Breast epithelium (tissue), 3 donors: ENCODE measurements at regions not wholly inside any gene's neighbourhood (a gene's known extent, or its start where the extent isn't known, plus 50 kb on each side); places are given as distances from the start of the nearest gene placed in this dataset.

ENCODE experiments used
- POLR2A ChIP-seq: fragments of 450-650 bp; IDR thresholded peaks from one replicate; pipeline ENCODE4 v1.6.1; 2016; ENCODE audit warnings: antibody characterized with exemption, mild to moderate bottlenecking, moderate library complexity
- TF ChIP-seq, protein P1 (sequence below), 3 donors: fragments of 450-650 bp; IDR thresholded peaks; one replicate each; pipeline ENCODE4 v1.5.1; 2016 to 2017; ENCODE audit warnings: antibody characterized with exemption in 3 of 3, mild to moderate bottlenecking in 3 of 3, moderate library complexity in 3 of 3

GRCh38 chr1:56150441-56151215, 428.7 kb downstream of the PLPP3 start:
- TF ChIP-seq, protein P1, sequence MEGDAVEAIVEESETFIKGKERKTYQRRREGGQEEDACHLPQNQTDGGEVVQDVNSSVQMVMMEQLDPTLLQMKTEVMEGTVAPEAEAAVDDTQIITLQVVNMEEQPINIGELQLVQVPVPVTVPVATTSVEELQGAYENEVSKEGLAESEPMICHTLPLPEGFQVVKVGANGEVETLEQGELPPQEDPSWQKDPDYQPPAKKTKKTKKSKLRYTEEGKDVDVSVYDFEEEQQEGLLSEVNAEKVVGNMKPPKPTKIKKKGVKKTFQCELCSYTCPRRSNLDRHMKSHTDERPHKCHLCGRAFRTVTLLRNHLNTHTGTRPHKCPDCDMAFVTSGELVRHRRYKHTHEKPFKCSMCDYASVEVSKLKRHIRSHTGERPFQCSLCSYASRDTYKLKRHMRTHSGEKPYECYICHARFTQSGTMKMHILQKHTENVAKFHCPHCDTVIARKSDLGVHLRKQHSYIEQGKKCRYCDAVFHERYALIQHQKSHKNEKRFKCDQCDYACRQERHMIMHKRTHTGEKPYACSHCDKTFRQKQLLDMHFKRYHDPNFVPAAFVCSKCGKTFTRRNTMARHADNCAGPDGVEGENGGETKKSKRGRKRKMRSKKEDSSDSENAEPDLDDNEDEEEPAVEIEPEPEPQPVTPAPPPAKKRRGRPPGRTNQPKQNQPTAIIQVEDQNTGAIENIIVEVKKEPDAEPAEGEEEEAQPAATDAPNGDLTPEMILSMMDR (IDR thresholded peaks at IDR 0.05), result no peak
- no peak for TF ChIP-seq POLR2A
